T-helper 1 cell treated with Interleukin-12 subunit alpha and Interleukin-12 subunit beta and Interleukin-4 antibody, amounts not matched to agents 30 μg/mL and 1 μg/mL, for 36 hours (primary cell): ENCODE measurements at regions not wholly inside any gene's neighbourhood (a gene's known extent, or its start where the extent isn't known, plus 50 kb on each side); places are given as distances from the start of the nearest gene placed in this dataset.
"Not testable (repeated sequence)": the region's sequence is repeated elsewhere in the genome, so short reads cannot be mapped to it uniquely, and the experiment has no call there.

ENCODE experiments used
- H3K27ac Mint-ChIP-seq: one replicate; pipeline ENCODE4 v1.8.0; 2021; ENCODE audit warnings: mild to moderate bottlenecking, mixed read lengths
- H3K27me3 Mint-ChIP-seq: one replicate; pipeline ENCODE4 v1.8.0; 2021; ENCODE audit warnings: low read depth, mixed read lengths
- H3K36me3 Mint-ChIP-seq: one replicate; pipeline ENCODE4 v1.8.0; 2021; ENCODE audit warnings: low read depth, mixed read lengths
- H3K4me1 Mint-ChIP-seq: one replicate; pipeline ENCODE4 v1.8.0; 2021; ENCODE audit warnings: low read depth, mixed read lengths
- H3K4me3 Mint-ChIP-seq: one replicate; pipeline ENCODE4 v1.8.0; 2021; ENCODE audit warnings: mild to moderate bottlenecking, moderate library complexity, mixed read lengths
- H3K9me3 Mint-ChIP-seq: one replicate; pipeline ENCODE4 v1.8.0; 2021; ENCODE audit warnings: mixed read lengths

GRCh38 chr9:30982301-30982700, 1402.1 kb upstream of the ACO1 start:
- H3K27me3 Mint-ChIP-seq: no peaks in the 10 kb centered on the region
- H3K4me1 Mint-ChIP-seq: no peaks in the 10 kb centered on the region
- H3K27ac Mint-ChIP-seq: no peak overlapping the region
- peaks cover 7% of the 10 kb centered on the region for H3K9me3 Mint-ChIP-seq
- H3K36me3 Mint-ChIP-seq: no peaks in the 10 kb centered on the region
- no peak overlapping the region for H3K4me3 Mint-ChIP-seq

GRCh38 chr9:30995956-30996738, 1388.3 kb upstream of the ACO1 start:
- Mint-ChIP-seq H3K9me3 (no peaks in the 10 kb centered on the region), H3K27ac (no peak overlapping the region), H3K36me3 (no peaks in the 10 kb centered on the region), H3K4me3 (no peak overlapping the region), H3K27me3 (no peaks in the 10 kb centered on the region), H3K4me1 (no peaks in the 10 kb centered on the region)

- Mint-ChIP-seq H3K27me3 (no peaks in the 10 kb centered on the region), H3K36me3 (no peaks in the 10 kb centered on the region), H3K27ac (no peak overlapping the region), H3K9me3 (no peaks in the 10 kb centered on the region), H3K4me3 (no peak overlapping the region), H3K4me1 (no peaks in the 10 kb centered on the region)
Measured at GRCh38 chr9:30996761-30997160, 1387.7 kb upstream of the ACO1 start.

- no peaks in the 10 kb centered on the region for H3K27me3 Mint-ChIP-seq
- no peak overlapping the region for H3K4me3 Mint-ChIP-seq
- H3K36me3 Mint-ChIP-seq: no peaks in the 10 kb centered on the region
- no peaks in the 10 kb centered on the region for H3K9me3 Mint-ChIP-seq
- no peak overlapping the region for H3K27ac Mint-ChIP-seq
- no peaks in the 10 kb centered on the region for H3K4me1 Mint-ChIP-seq
Measured at GRCh38 chr9:30997291-30997690, 1387.2 kb upstream of the ACO1 start.

- Mint-ChIP-seq H3K4me3 (no peak overlapping the region), H3K4me1 (no peaks in the 10 kb centered on the region), H3K36me3 (no peaks in the 10 kb centered on the region), H3K27ac (no peak overlapping the region), H3K27me3 (no peaks in the 10 kb centered on the region), H3K9me3 (peaks cover 5% of the 10 kb centered on the region)
Measured at GRCh38 chr9:31005086-31005665, 1379.3 kb upstream of the ACO1 start.

- no peak overlapping the region for H3K4me3 Mint-ChIP-seq
- no peaks in the 10 kb centered on the region for H3K4me1 Mint-ChIP-seq
- H3K36me3 Mint-ChIP-seq: no peaks in the 10 kb centered on the region
- no peaks in the 10 kb centered on the region for H3K27me3 Mint-ChIP-seq
- no peak overlapping the region for H3K27ac Mint-ChIP-seq
- no peaks in the 10 kb centered on the region for H3K9me3 Mint-ChIP-seq
Measured at GRCh38 chr9:31013371-31013770, 1371.1 kb upstream of the ACO1 start.

- no peak overlapping the region for H3K4me3 Mint-ChIP-seq
- no peaks in the 10 kb centered on the region for H3K36me3 Mint-ChIP-seq
- H3K9me3 Mint-ChIP-seq: no peaks in the 10 kb centered on the region
- H3K4me1 Mint-ChIP-seq: no peaks in the 10 kb centered on the region
- no peaks in the 10 kb centered on the region for H3K27me3 Mint-ChIP-seq
- H3K27ac Mint-ChIP-seq: no peak overlapping the region
Measured at GRCh38 chr9:31023847-31024246, 1360.6 kb upstream of the ACO1 start.

GRCh38 chr9:31027678-31028077, 1356.8 kb upstream of the ACO1 start:
- Mint-ChIP-seq H3K27me3 (no peaks in the 10 kb centered on the region), H3K4me3 (no peak overlapping the region), H3K27ac (no peak overlapping the region), H3K4me1 (no peaks in the 10 kb centered on the region), H3K9me3 (no peaks in the 10 kb centered on the region), H3K36me3 (no peaks in the 10 kb centered on the region)

- H3K4me3 Mint-ChIP-seq: no peak overlapping the region
- no peaks in the 10 kb centered on the region for H3K27me3 Mint-ChIP-seq
- H3K27ac Mint-ChIP-seq: no peak overlapping the region
- no peaks in the 10 kb centered on the region for H3K9me3 Mint-ChIP-seq
- H3K36me3 Mint-ChIP-seq: no peaks in the 10 kb centered on the region
- no peaks in the 10 kb centered on the region for H3K4me1 Mint-ChIP-seq
Measured at GRCh38 chr9:31028137-31028536, 1356.3 kb upstream of the ACO1 start.

GRCh38 chr9:31030741-31031202, 1353.7 kb upstream of the ACO1 start:
- H3K27ac Mint-ChIP-seq: no peak overlapping the region
- no peak overlapping the region for H3K4me3 Mint-ChIP-seq
- no peaks in the 10 kb centered on the region for H3K27me3 Mint-ChIP-seq
- no peaks in the 10 kb centered on the region for H3K36me3 Mint-ChIP-seq
- H3K9me3 Mint-ChIP-seq: no peaks in the 10 kb centered on the region
- no peaks in the 10 kb centered on the region for H3K4me1 Mint-ChIP-seq

- Mint-ChIP-seq H3K36me3 (no peaks in the 10 kb centered on the region), H3K9me3 (no peaks in the 10 kb centered on the region), H3K27ac (no peak overlapping the region), H3K27me3 (no peaks in the 10 kb centered on the region), H3K4me1 (no peaks in the 10 kb centered on the region), H3K4me3 (no peak overlapping the region)
Measured at GRCh38 chr9:31032206-31032605, 1352.2 kb upstream of the ACO1 start.

- H3K4me1 Mint-ChIP-seq: no peaks in the 10 kb centered on the region
- no peaks in the 10 kb centered on the region for H3K36me3 Mint-ChIP-seq
- H3K4me3 Mint-ChIP-seq: no peak overlapping the region
- no peaks in the 10 kb centered on the region for H3K27me3 Mint-ChIP-seq
- H3K27ac Mint-ChIP-seq: no peak overlapping the region
- no peaks in the 10 kb centered on the region for H3K9me3 Mint-ChIP-seq
Measured at GRCh38 chr9:31034311-31034710, 1350.1 kb upstream of the ACO1 start.

- no peaks in the 10 kb centered on the region for H3K4me1 Mint-ChIP-seq
Measured at GRCh38 chr9:31040564-31040963, 1343.9 kb upstream of the ACO1 start.

GRCh38 chr9:31045810-31046209, 1338.6 kb upstream of the ACO1 start:
- no peaks in the 10 kb centered on the region for H3K27me3 Mint-ChIP-seq
- no peak overlapping the region for H3K4me3 Mint-ChIP-seq
- no peaks in the 10 kb centered on the region for H3K36me3 Mint-ChIP-seq
- no peaks in the 10 kb centered on the region for H3K9me3 Mint-ChIP-seq
- H3K4me1 Mint-ChIP-seq: no peaks in the 10 kb centered on the region
- no peak overlapping the region for H3K27ac Mint-ChIP-seq

More at GRCh38 chr9:31040564-31040963, 1343.9 kb upstream of the ACO1 start:
- Mint-ChIP-seq H3K36me3 (no peaks in the 10 kb centered on the region), H3K9me3 (no peaks in the 10 kb centered on the region), H3K4me3 (no peak overlapping the region), H3K27ac (no peak overlapping the region), H3K27me3 (no peaks in the 10 kb centered on the region)

- not testable (repeated sequence) for H3K27me3 Mint-ChIP-seq, H3K4me1 Mint-ChIP-seq, H3K27ac Mint-ChIP-seq, H3K36me3 Mint-ChIP-seq, H3K4me3 Mint-ChIP-seq, H3K9me3 Mint-ChIP-seq
Measured at GRCh38 chr9:31061592-31061991, 1322.9 kb upstream of the ACO1 start.
